ENCODE measurements at regions not wholly inside any gene's neighbourhood (a gene's known extent, or its start where the extent isn't known, plus 50 kb on each side); places are given as distances from the start of the nearest gene placed in this dataset.

- TF ChIP-seq CTCF (conservative IDR thresholded peaks at IDR 0.05 in 1 of 2, IDR thresholded peaks at IDR 0.05 in 1 of 2; ENCODE audit: low read depth in 1 of 2, low read length in 2 of 2) (no peak), EZH2 (IDR thresholded peaks at IDR 0.05; ENCODE audit: low read length, missing control alignments) (no peak)
Observed at GRCh38 chr2:239762655-239763269, 262.4 kb downstream of the NDUFA10 start.
